K562 (cell line): ENCODE measurements at regions not wholly inside any gene's neighbourhood (a gene's known extent, or its start where the extent isn't known, plus 50 kb on each side); places are given as distances from the start of the nearest gene placed in this dataset.
A peak's percentile ranks its signal among the peaks of the same experiment; 100 is the strongest.

Experiments
- ADNP ChIP-seq: fragments of 200-800 bp; sonication (Bioruptor generic); IDR thresholded peaks from 2 replicates; pipeline ENCODE4 v1.6.1; 2016; ENCODE audit warnings: missing genetic modification characterization, missing compliant biosample characterization
- AFF4 ChIP-seq: sonication (generic); formaldehyde crosslinking; IDR thresholded peaks from 2 replicates; pipeline ENCODE4 v1.8.0; 2023; ENCODE audit warnings: mild to moderate bottlenecking, missing genetic modification reagents
- EHMT2 ChIP-seq: fragments of 450-650 bp; IDR thresholded peaks from 2 replicates; pipeline ENCODE4 v1.6.1; 2018; ENCODE audit warnings: antibody characterized with exemption
- FOXJ2 ChIP-seq: fragments of 200-800 bp; sonication (Bioruptor generic); IDR thresholded peaks from 2 replicates; pipeline ENCODE4 v1.6.1; 2016; ENCODE audit warnings: missing genetic modification characterization, missing compliant biosample characterization
- FOXK1 ChIP-seq: sonication (generic); formaldehyde crosslinking; IDR thresholded peaks from 2 replicates; pipeline ENCODE4 v1.8.0; 2022; ENCODE audit warnings: missing genetic modification reagents, mild to moderate bottlenecking, borderline replicate concordance
- FOXK2 ChIP-seq, 2 experiments: fragments of 450-650 bp; IDR thresholded peaks in 1 of 2; conservative IDR thresholded peaks in 1 of 2; 2 replicates each; pipeline ENCODE4 v1.6.1; 2016; ENCODE audit warnings: low read depth in 2 of 2, mild to moderate bottlenecking in 1 of 2
- HDAC3 ChIP-seq: fragments of 450-650 bp; IDR thresholded peaks from 2 replicates; pipeline ENCODE4 v1.6.1; 2018; ENCODE audit warnings: borderline replicate concordance, mild to moderate bottlenecking, moderate library complexity; ENCODE audit not compliant: partially characterized antibody
- HMGXB4 ChIP-seq: sonication (generic); formaldehyde crosslinking; IDR thresholded peaks from 2 replicates; pipeline ENCODE4 v1.8.1; 2023; ENCODE audit warnings: mild to moderate bottlenecking, missing genetic modification reagents
- L3MBTL2 ChIP-seq: fragments of 450-650 bp; IDR thresholded peaks from 2 replicates; pipeline ENCODE4 v1.6.1; 2016; ENCODE audit warnings: mild to moderate bottlenecking, moderate library complexity
- MTA2 ChIP-seq: fragments of 450-650 bp; IDR thresholded peaks from 2 replicates; pipeline ENCODE4 v1.6.1; 2016; ENCODE audit warnings: low read depth
- MYNN ChIP-seq, 2 experiments: sonication (generic); formaldehyde crosslinking in 1 of 2; IDR thresholded peaks; 2 replicates each; pipeline versions ENCODE4 v1.5.0 to v1.6.1; 2016 to 2020; ENCODE audit warnings: antibody characterized with exemption in 1 of 2, missing genetic modification reagents in 1 of 2
- NFIX ChIP-seq: fragments of 250-450 bp; sonication (Bioruptor Pico); IDR thresholded peaks from 2 replicates; pipeline ENCODE4 v1.4.0; 2020; ENCODE audit warnings: low read depth, mild to moderate bottlenecking, moderate library complexity
- NR2C1 ChIP-seq, 2 experiments: fragments of 450-650 bp; IDR thresholded peaks; 2 replicates each; pipeline ENCODE4 v1.6.1; 2017; ENCODE audit warnings: mild to moderate bottlenecking in 2 of 2, antibody characterized with exemption in 1 of 2, inconsistent platforms in 1 of 2, missing compliant biosample characterization in 1 of 2, missing genetic modification characterization in 1 of 2
- PHB ChIP-seq: fragments of 250-450 bp; sonication (Bioruptor Pico); IDR thresholded peaks from 2 replicates; pipeline ENCODE4 v1.5.0; 2021
- PHF21A ChIP-seq: fragments of 450-650 bp; IDR thresholded peaks from 2 replicates; pipeline ENCODE4 v1.6.1; 2017; ENCODE audit warnings: low read depth, borderline replicate concordance
- PRMT5 ChIP-seq: sonication (generic); formaldehyde crosslinking; IDR thresholded peaks from 2 replicates; pipeline ENCODE4 v1.5.0; 2020; ENCODE audit warnings: missing genetic modification reagents
- RAD51 ChIP-seq: fragments of 450-650 bp; IDR thresholded peaks from 2 replicates; pipeline ENCODE4 v1.7.1; 2016; ENCODE audit warnings: low read depth, mild to moderate bottlenecking, borderline replicate concordance
- RBM25 ChIP-seq: fragments of 200-400 bp; formaldehyde crosslinking; IDR thresholded peaks from 2 replicates; pipeline ENCODE4 v1.6.1; 2018; ENCODE audit warnings: low read length, low read depth, moderate library complexity; ENCODE audit not compliant: severe bottlenecking
- ZFP91 ChIP-seq: sonication (generic); formaldehyde crosslinking; IDR thresholded peaks from 2 replicates; pipeline ENCODE4 v1.8.0; 2022; ENCODE audit warnings: mild to moderate bottlenecking, missing genetic modification reagents
- ZFPM2 ChIP-seq: fragments of 250-450 bp; sonication (Bioruptor Pico); IDR thresholded peaks from 2 replicates; pipeline ENCODE4 v1.5.1; 2022; ENCODE audit warnings: mild to moderate bottlenecking
- ZNF41 ChIP-seq: fragments of 250-450 bp; sonication (Bioruptor Pico); conservative IDR thresholded peaks from 2 replicates; pipeline ENCODE4 v1.4.0; 2020; ENCODE audit warnings: mild to moderate bottlenecking
- ZNF766 ChIP-seq: fragments of 200-800 bp; sonication (Bioruptor generic); conservative IDR thresholded peaks from 2 replicates; pipeline ENCODE4 v1.6.1; 2016; ENCODE audit warnings: missing genetic modification characterization, missing compliant biosample characterization
- ZNF785 ChIP-seq: fragments of 250-450 bp; sonication (Bioruptor Pico); IDR thresholded peaks from 2 replicates; pipeline ENCODE4 v1.4.0; 2020; ENCODE audit warnings: mild to moderate bottlenecking

GRCh38 chr7:18177129-18177814 lies 149.6 kb upstream of the PRPS1L1 start (continued):
- no peak for TF ChIP-seq HMGXB4 (CRISPR knock-in tag)
- no peak for TF ChIP-seq RAD51
- TF ChIP-seq FOXJ2: no peak
- no peak for TF ChIP-seq ADNP
- no peak for TF ChIP-seq NR2C1 (IDR thresholded peaks at IDR 0.05)
- TF ChIP-seq NR2C1 (tag; IDR thresholded peaks at IDR 0.05): no peak
- no peak for TF ChIP-seq ZNF41 (CRISPR knock-in tag)
- TF ChIP-seq MYNN (IDR thresholded peaks at IDR 0.05): peak; percentile 50; the same call in 1 of the 2 replicates
- no peak for TF ChIP-seq MYNN (CRISPR knock-in tag; IDR thresholded peaks at IDR 0.05)
- TF ChIP-seq HDAC3: peak; percentile 13
- TF ChIP-seq ZNF785 (CRISPR knock-in tag): no peak
- TF ChIP-seq NFIX (CRISPR knock-in tag): no peak
- 0 out of 2 replicates have a peak, but pooled peaks have one; percentile 47 for TF ChIP-seq MTA2
- peak; percentile 77 to 81 for TF ChIP-seq FOXK2 (conservative IDR thresholded peaks at IDR 0.05 in 1 of 2, IDR thresholded peaks at IDR 0.05 in 1 of 2; ENCODE audit: low read depth in 2 of 2)
- no peak for TF ChIP-seq ZFPM2
- TF ChIP-seq ZNF766 (CRISPR knock-in tag): peak; percentile 4; the same call in 1 of the 2 replicates
- TF ChIP-seq PHB (CRISPR knock-in tag): no peak
- no peak for TF ChIP-seq PHF21A
- no peak for TF ChIP-seq RBM25
- no peak for TF ChIP-seq ZFP91 (CRISPR knock-in tag)
- peak; percentile 30; the same call in 1 of the 2 replicates for TF ChIP-seq L3MBTL2
- TF ChIP-seq EHMT2: peak; percentile 21; the same call in 1 of the 2 replicates
- no peak for TF ChIP-seq FOXK1
- no peak for TF ChIP-seq PRMT5
- TF ChIP-seq AFF4 (CRISPR knock-in tag): no peak
